HCT116 (cell line): ENCODE measurements at regions not wholly inside any gene's neighbourhood (a gene's known extent, or its start where the extent isn't known, plus 50 kb on each side); places are given as distances from the start of the nearest gene placed in this dataset.

Source experiments
- ATAC-seq: fragments of 200-7000 bp; cut with Tn5 transposase; 2 replicates; pipeline ENCODE4 v1.9.1; 2020; ENCODE audit warnings: mild to moderate bottlenecking, moderate library complexity
- BruUV-seq: library from RNA; stranded (reverse); fragments of 400-500 nt; replicated peaks from 2 replicates; lab custom pipeline; 2021; lab: Mats Ljungman, UMichigan
- CTCF ChIA-PET: fragments of 300-600 bp; sonication (Branson Sonifier 250); formaldehyde crosslinking; loops from one replicate; lab custom pipeline; 2021; ENCODE audit warnings: antibody characterized with exemption; lab: Charles Lee
- POLR2A ChIA-PET: fragments of 300-600, 350-600 bp; sonication (Branson Sonifier 250); formaldehyde crosslinking; loops from one replicate; lab custom pipeline; 2021; ENCODE audit warnings: antibody characterized with exemption; lab: Charles Lee
- RAD21 ChIA-PET, 2 experiments: fragments of 300-600 bp; sonication (Branson Sonifier 250); formaldehyde crosslinking; loops; one replicate each; lab custom pipeline; 2023; ENCODE audit warnings: low total read pairs in 2 of 2; ENCODE audit not compliant: uncharacterized antibody in 2 of 2, unreplicated experiment in 2 of 2, low non-redundant PET in 1 of 2; lab: Charles Lee
- DNase-seq: peaks from one replicate; pipeline ENCODE4 v3.0.0-alpha.2; 2010; ENCODE audit warnings: low read depth, low spot score
- H2AFZ ChIP-seq: fragments of 200-600 bp; shearing (Covaris generic), sonication (generic); 2 replicates; pipeline ENCODE4 v1.6.1; 2017; ENCODE audit warnings: low read depth, mixed run types, mixed read lengths, antibody characterized with exemption, low read length; ENCODE audit not compliant: poor library complexity, severe bottlenecking
- H3K27ac ChIP-seq: 2 replicates; pipeline ENCODE4 v1.5.1; 2012; ENCODE audit warnings: low read depth, low read length
- H3K27me3 ChIP-seq: fragments of 200-600 bp; sonication (generic); 2 replicates; pipeline ENCODE4 v1.6.1; 2016; ENCODE audit warnings: mixed run types, low read length, mixed read lengths; ENCODE audit not compliant: insufficient read depth
- H3K36me3 ChIP-seq, 2 experiments: fragments of 200-500 bp in 1 of 2; fragments of 200-600 bp in 1 of 2; sonication (Bioruptor generic) in 1 of 2; sonication (generic) in 1 of 2; 2 replicates each; pipeline versions ENCODE4 v1.5.1 to v1.6.1; 2014 to 2016; ENCODE audit warnings: low read length in 2 of 2, inconsistent platforms in 1 of 2, mixed read lengths in 1 of 2, mixed run types in 1 of 2; ENCODE audit not compliant: insufficient read depth in 2 of 2, control insufficient read depth in 1 of 2
- H3K4me1 ChIP-seq, 2 experiments: fragments of 200-600 bp in 1 of 2; sonication (generic) in 1 of 2; 2 replicates each; pipeline versions ENCODE4 v1.5.1 to v1.6.1; 2012 to 2017; ENCODE audit warnings: low read length in 2 of 2, inconsistent platforms in 1 of 2, mild to moderate bottlenecking in 1 of 2, mixed read lengths in 1 of 2, mixed run types in 1 of 2, moderate library complexity in 1 of 2; ENCODE audit not compliant: insufficient read depth in 2 of 2, control insufficient read depth in 1 of 2
- H3K4me2 ChIP-seq: fragments of 200-600 bp; sonication (generic); 2 replicates; pipeline ENCODE4 v1.6.1; 2017; ENCODE audit warnings: mixed run types, low read length, mixed read lengths
- H3K4me3 ChIP-seq, 2 experiments: fragments of 200-600 bp in 1 of 2; sonication (generic) in 1 of 2; replicated peaks in 1 of 2; 2 replicates each; pipeline ENCODE4 v1.5.1; 2011 to 2016; ENCODE audit warnings: low read length in 2 of 2, control low read depth in 1 of 2, low read depth in 1 of 2, mild to moderate bottlenecking in 1 of 2, mixed read lengths in 1 of 2, mixed run types in 1 of 2
- H3K79me2 ChIP-seq: fragments of 200-600 bp; sonication (generic); 2 replicates; pipeline ENCODE4 v1.6.1; 2017; ENCODE audit warnings: mild to moderate bottlenecking, mixed run types, low read length, moderate library complexity, mixed read lengths; ENCODE audit not compliant: insufficient read depth
- H3K9ac ChIP-seq: fragments of 200-600 bp; sonication (generic); 2 replicates; pipeline ENCODE4 v1.6.1; 2016; ENCODE audit warnings: low read length, mixed read lengths
- H3K9me2 ChIP-seq: fragments of 200-600 bp; sonication (generic), shearing (Covaris generic); 2 replicates; pipeline ENCODE4 v1.6.1; 2017; ENCODE audit warnings: mixed run types, mild to moderate bottlenecking, moderate library complexity; ENCODE audit not compliant: insufficient read depth
- H3K9me3 ChIP-seq, 2 experiments: fragments of 200-500 bp in 1 of 2; fragments of 200-600 bp in 1 of 2; sonication (Bioruptor generic) in 1 of 2; sonication (generic) in 1 of 2; 2 replicates each; pipeline ENCODE4 v1.6.1; 2014 to 2017; ENCODE audit warnings: low read length in 2 of 2, mixed read lengths in 2 of 2, inconsistent platforms in 1 of 2, low read depth in 1 of 2, mild to moderate bottlenecking in 1 of 2, mixed run types in 1 of 2, moderate library complexity in 1 of 2; ENCODE audit not compliant: control insufficient read depth in 1 of 2, insufficient read depth in 1 of 2
- H4K20me1 ChIP-seq: fragments of 200-600 bp; sonication (generic), shearing (Covaris generic); 2 replicates; pipeline ENCODE4 v1.6.1; 2017; ENCODE audit warnings: mixed run types, mild to moderate bottlenecking, moderate library complexity; ENCODE audit not compliant: insufficient read depth
- ATF3 ChIP-seq: IDR thresholded peaks from 2 replicates; pipeline ENCODE4 v1.6.1; 2012
- CTCF ChIP-seq, 3 experiments: fragments of 200-600 bp in 1 of 3; sonication (generic) in 1 of 3; IDR thresholded peaks in 2 of 3; conservative IDR thresholded peaks in 1 of 3; 2 replicates each; pipeline ENCODE4 v1.5.1; 2012 to 2017; ENCODE audit warnings: low read depth in 2 of 3, low read length in 2 of 3, antibody characterized with exemption in 1 of 3, borderline replicate concordance in 1 of 3, control low read depth in 1 of 3, mild to moderate bottlenecking in 1 of 3, mixed read lengths in 1 of 3, mixed run types in 1 of 3, moderate library complexity in 1 of 3; ENCODE audit not compliant: insufficient read depth in 1 of 3
- EGR1 ChIP-seq: IDR thresholded peaks from 2 replicates; pipeline ENCODE4 v1.6.1; 2012; ENCODE audit warnings: low read depth
- ELF1 ChIP-seq: IDR thresholded peaks from 2 replicates; pipeline ENCODE4 v1.6.1; 2012; ENCODE audit warnings: low read depth, borderline replicate concordance
- EZH2phosphoT487 ChIP-seq: fragments of 200-600 bp; IDR thresholded peaks from 2 replicates; pipeline ENCODE4 v1.6.1; 2018; ENCODE audit warnings: antibody characterized with exemption, borderline replicate concordance
- JUND ChIP-seq: IDR thresholded peaks from 2 replicates; pipeline ENCODE4 v1.6.1; 2012
- RAD21 ChIP-seq: IDR thresholded peaks from 2 replicates; pipeline ENCODE4 v1.6.1; 2012; ENCODE audit warnings: low read depth, mild to moderate bottlenecking
- REST ChIP-seq: IDR thresholded peaks from 2 replicates; pipeline ENCODE4 v1.6.1; 2012; ENCODE audit warnings: low read depth
- SIN3A ChIP-seq: IDR thresholded peaks from 2 replicates; pipeline ENCODE4 v1.6.1; 2012; ENCODE audit warnings: low read depth
- SP1 ChIP-seq: IDR thresholded peaks from 2 replicates; pipeline ENCODE4 v1.6.1; 2012; ENCODE audit warnings: low read depth
- SRF ChIP-seq: IDR thresholded peaks from 2 replicates; pipeline ENCODE4 v1.6.1; 2012; ENCODE audit warnings: low read depth
- TCF7L2 ChIP-seq: IDR thresholded peaks from 2 replicates; pipeline ENCODE4 v1.7.0; 2011; ENCODE audit warnings: borderline replicate concordance, inconsistent platforms; ENCODE audit not compliant: insufficient read depth, insufficient read length; ENCODE audit errors: extremely low read depth
- YY1 ChIP-seq: IDR thresholded peaks from 2 replicates; pipeline ENCODE4 v1.6.1; 2011; ENCODE audit warnings: low read length, low read depth, moderate library complexity, mild to moderate bottlenecking; ENCODE audit not compliant: insufficient replicate concordance; ENCODE audit errors: extremely low read depth
- ZNF274 ChIP-seq: fragments of 200-500 bp; sonication (Bioruptor generic); IDR thresholded peaks from 2 replicates; pipeline ENCODE4 v1.6.1; 2014; ENCODE audit warnings: mild to moderate bottlenecking, low read depth, low read length, inconsistent platforms
- intact Hi-C: fragments of 100-400 bp; cut with micrococcal nuclease; formaldehyde crosslinking; loops from 2 replicates; pipeline ENCODE4 v1.10.0; 2022
- TF ChIP-seq, protein P1 (sequence below): IDR thresholded peaks from 2 replicates; pipeline ENCODE4 v1.6.1; 2011; ENCODE audit warnings: mild to moderate bottlenecking, low read length, moderate library complexity; ENCODE audit not compliant: insufficient replicate concordance; ENCODE audit errors: extremely low read depth
- TF ChIP-seq, protein P2 (sequence below): IDR thresholded peaks from 2 replicates; pipeline ENCODE4 v1.6.1; 2012

DNA sequence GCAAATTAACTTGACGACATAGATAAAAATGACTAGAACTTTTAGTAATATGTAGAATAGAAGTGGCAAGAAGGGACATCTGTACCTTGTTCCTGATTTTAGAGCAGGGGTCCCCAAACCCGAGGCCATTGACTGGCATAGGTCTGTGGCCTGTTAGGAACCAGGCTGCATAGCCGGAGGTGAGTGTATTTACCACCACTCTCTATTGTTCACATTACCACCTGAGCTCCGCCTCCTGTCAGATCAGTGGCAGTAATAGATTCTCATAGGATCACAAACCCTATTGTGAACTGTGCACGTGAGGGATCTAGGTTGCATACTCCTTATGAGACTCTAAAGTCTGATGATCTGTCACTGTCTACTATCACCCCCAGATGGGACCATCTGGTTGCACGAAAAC lies 113.6 kb upstream of the AVPR1A start:
- Histone ChIP-seq H3K4me3 (no peak overlapping the region), H3K27me3 (no peaks in the 10 kb centered on the region), H3K36me3 (no peaks in the 10 kb centered on the region), H2AFZ (no peak overlapping the region), H3K27ac (no peak overlapping the region), H3K9ac (no peak overlapping the region), H3K79me2 (no peaks in the 10 kb centered on the region), H3K4me2 (no peak overlapping the region), H3K9me3 (0 out of 4 replicates have a peak, but pooled peaks cover 0 to 4% of the 10 kb centered on the region in 2 experiments), H3K4me1 (no peaks in the 10 kb centered on the region), H3K9me2 (no peaks in the 10 kb centered on the region), H4K20me1 (no peaks in the 10 kb centered on the region)
- no TSS peak for BruUV-seq
- ChIA-PET RAD21 (no interaction called here), CTCF (interaction anchor here (1.0 kb wide), 1 partner anchor 12 kb away, joined by 3 read pairs; no protein-coding TSS in a partner anchor), POLR2A (no interaction called here)
- no peak for ATAC-seq
- DNase-seq, result no peak
- intact Hi-C loops, result no loop called here
- TF ChIP-seq, protein P1, sequence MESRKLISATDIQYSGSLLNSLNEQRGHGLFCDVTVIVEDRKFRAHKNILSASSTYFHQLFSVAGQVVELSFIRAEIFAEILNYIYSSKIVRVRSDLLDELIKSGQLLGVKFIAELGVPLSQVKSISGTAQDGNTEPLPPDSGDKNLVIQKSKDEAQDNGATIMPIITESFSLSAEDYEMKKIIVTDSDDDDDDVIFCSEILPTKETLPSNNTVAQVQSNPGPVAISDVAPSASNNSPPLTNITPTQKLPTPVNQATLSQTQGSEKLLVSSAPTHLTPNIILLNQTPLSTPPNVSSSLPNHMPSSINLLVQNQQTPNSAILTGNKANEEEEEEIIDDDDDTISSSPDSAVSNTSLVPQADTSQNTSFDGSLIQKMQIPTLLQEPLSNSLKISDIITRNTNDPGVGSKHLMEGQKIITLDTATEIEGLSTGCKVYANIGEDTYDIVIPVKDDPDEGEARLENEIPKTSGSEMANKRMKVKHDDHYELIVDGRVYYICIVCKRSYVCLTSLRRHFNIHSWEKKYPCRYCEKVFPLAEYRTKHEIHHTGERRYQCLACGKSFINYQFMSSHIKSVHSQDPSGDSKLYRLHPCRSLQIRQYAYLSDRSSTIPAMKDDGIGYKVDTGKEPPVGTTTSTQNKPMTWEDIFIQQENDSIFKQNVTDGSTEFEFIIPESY, result no peak
- no peak for TF ChIP-seq ZNF274
- no peak for TF ChIP-seq ATF3
- TF ChIP-seq JUND, result no peak
- TF ChIP-seq SRF, result no peak
- no peak for TF ChIP-seq YY1
- TF ChIP-seq, protein P2, sequence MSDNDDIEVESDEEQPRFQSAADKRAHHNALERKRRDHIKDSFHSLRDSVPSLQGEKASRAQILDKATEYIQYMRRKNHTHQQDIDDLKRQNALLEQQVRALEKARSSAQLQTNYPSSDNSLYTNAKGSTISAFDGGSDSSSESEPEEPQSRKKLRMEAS, result no peak
- no peak for TF ChIP-seq EGR1
- TF ChIP-seq SIN3A, result no peak
- TF ChIP-seq EZH2phosphoT487, result no peak
- no peak for TF ChIP-seq CTCF (IDR thresholded peaks at IDR 0.05 in 2 of 3, conservative IDR thresholded peaks at IDR 0.05 in 1 of 3; ENCODE audit: borderline replicate concordance in 1 of 3, insufficient read depth in 1 of 3, low read depth in 2 of 3, low read length in 2 of 3)
- no peak for TF ChIP-seq SP1
- no peak for TF ChIP-seq TCF7L2
- TF ChIP-seq REST, result no peak
- no peak for TF ChIP-seq ELF1
- no peak for TF ChIP-seq RAD21
